Colonic mucosa (tissue), 4 donors: ENCODE measurements at regions not wholly inside any gene's neighbourhood (a gene's known extent, or its start where the extent isn't known, plus 50 kb on each side); places are given as distances from the start of the nearest gene placed in this dataset.

Source experiments
- DNase-seq: peaks from one replicate; pipeline ENCODE4 v3.0.0-alpha.2; 2020
- H3K27ac ChIP-seq: fragments of 200-600 bp; one replicate; pipeline ENCODE4 v1.8.0; 2021
- H3K27me3 ChIP-seq: fragments of 200-600 bp; one replicate; pipeline ENCODE4 v1.8.0; 2021
- H3K36me3 ChIP-seq: fragments of 200-600 bp; one replicate; pipeline ENCODE4 v1.8.0; 2021
- H3K4me1 ChIP-seq: fragments of 200-600 bp; one replicate; pipeline ENCODE4 v1.8.0; 2021; ENCODE audit warnings: mild to moderate bottlenecking
- H3K4me3 ChIP-seq: fragments of 200-600 bp; one replicate; pipeline ENCODE4 v1.8.0; 2021
- H3K9ac ChIP-seq, 2 donors: one replicate each; pipeline ENCODE4 v1.7.0; 2013; ENCODE audit warnings: control low read depth in 2 of 2, low read depth in 2 of 2, low read length in 2 of 2
- H3K9me3 ChIP-seq: fragments of 200-600 bp; one replicate; pipeline ENCODE4 v1.8.0; 2021
- intact Hi-C: fragments of 100-400 bp; cut with DNase I; formaldehyde crosslinking; loops from one replicate; pipeline ENCODE4 v1.14.1; 2022
- TF ChIP-seq, protein P1 (sequence below): fragments of 200-600 bp; IDR thresholded peaks from one replicate; pipeline ENCODE4 v1.8.0; 2022; ENCODE audit warnings: antibody characterized with exemption, mild to moderate bottlenecking
- donor health status: healthy.
- donor health status: DM: no; HTN: no; CAD: no.
- donor health status: DM: no; HTN: no; CAD: no.

DNA sequence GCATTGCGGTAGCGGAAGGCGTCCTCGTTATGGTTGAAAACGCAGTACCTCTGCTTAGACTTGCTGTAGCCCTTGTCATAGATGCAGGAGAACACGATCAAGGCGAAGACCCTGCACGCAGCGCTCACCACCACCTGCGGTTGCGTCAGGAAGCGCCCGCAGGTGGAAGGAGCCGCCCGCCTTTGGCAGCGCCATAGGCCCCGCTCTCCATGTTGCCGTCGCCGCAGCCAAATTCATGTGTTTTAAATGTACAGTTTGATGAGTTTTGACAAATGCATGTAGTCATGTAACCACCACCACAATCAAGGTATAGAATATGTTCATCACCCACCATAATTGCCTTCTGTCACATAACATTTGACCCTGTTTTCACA lies 84.9 kb upstream of the CEP78 start:
- Histone ChIP-seq H3K9me3 (no peaks in the 10 kb centered on the region), H3K9ac (no peak overlapping the region), H3K36me3 (no peaks in the 10 kb centered on the region), H3K4me1 (no peaks in the 10 kb centered on the region), H3K4me3 (no peak overlapping the region), H3K27me3 (no peaks in the 10 kb centered on the region), H3K27ac (no peak overlapping the region)
- intact Hi-C loops, result no loop called here
- no peak for DNase-seq
- TF ChIP-seq, protein P1, sequence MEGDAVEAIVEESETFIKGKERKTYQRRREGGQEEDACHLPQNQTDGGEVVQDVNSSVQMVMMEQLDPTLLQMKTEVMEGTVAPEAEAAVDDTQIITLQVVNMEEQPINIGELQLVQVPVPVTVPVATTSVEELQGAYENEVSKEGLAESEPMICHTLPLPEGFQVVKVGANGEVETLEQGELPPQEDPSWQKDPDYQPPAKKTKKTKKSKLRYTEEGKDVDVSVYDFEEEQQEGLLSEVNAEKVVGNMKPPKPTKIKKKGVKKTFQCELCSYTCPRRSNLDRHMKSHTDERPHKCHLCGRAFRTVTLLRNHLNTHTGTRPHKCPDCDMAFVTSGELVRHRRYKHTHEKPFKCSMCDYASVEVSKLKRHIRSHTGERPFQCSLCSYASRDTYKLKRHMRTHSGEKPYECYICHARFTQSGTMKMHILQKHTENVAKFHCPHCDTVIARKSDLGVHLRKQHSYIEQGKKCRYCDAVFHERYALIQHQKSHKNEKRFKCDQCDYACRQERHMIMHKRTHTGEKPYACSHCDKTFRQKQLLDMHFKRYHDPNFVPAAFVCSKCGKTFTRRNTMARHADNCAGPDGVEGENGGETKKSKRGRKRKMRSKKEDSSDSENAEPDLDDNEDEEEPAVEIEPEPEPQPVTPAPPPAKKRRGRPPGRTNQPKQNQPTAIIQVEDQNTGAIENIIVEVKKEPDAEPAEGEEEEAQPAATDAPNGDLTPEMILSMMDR, result no peak

DNA sequence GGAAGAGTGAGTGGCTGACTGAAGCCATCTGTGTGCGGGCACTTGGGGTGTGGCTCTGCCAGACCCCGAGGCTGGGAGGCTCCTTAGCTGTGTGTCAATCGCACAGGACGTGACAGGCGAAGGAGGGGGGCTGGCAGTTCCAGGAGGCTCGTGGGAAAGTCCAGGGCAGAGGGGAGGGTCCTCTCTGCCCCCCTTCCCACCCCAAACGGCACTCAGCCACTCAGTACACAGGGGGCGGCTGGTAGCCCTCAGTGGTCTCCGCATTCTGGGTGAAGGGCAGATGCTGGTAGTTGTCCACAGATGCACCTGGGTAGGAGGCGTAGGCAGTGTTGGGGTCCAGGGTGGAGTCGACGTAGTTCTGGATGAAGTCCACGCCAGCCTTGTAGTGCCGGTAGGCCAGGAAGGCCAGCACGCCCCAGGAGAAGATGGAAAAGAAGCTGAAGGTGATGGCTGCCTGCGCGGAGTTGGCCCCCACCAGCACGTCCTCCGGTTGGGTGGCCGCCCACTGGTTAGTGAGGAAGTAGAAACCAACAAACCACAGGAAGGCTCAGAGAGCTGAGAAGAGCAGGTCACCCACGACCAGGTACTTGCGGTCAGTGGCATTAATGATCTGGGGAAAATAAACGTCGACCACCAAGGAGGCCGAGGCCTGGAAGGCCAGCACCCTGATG lies 85.4 kb upstream of the CEP78 start:
- intact Hi-C loops, result no loop called here
- Histone ChIP-seq H3K36me3 (no peaks in the 10 kb centered on the region), H3K27me3 (no peaks in the 10 kb centered on the region), H3K27ac (no peak overlapping the region), H3K9ac (no peak overlapping the region), H3K4me1 (no peaks in the 10 kb centered on the region), H3K9me3 (no peaks in the 10 kb centered on the region), H3K4me3 (no peak overlapping the region)
- TF ChIP-seq, protein P1, result no peak
- DNase-seq, result no peak

DNA sequence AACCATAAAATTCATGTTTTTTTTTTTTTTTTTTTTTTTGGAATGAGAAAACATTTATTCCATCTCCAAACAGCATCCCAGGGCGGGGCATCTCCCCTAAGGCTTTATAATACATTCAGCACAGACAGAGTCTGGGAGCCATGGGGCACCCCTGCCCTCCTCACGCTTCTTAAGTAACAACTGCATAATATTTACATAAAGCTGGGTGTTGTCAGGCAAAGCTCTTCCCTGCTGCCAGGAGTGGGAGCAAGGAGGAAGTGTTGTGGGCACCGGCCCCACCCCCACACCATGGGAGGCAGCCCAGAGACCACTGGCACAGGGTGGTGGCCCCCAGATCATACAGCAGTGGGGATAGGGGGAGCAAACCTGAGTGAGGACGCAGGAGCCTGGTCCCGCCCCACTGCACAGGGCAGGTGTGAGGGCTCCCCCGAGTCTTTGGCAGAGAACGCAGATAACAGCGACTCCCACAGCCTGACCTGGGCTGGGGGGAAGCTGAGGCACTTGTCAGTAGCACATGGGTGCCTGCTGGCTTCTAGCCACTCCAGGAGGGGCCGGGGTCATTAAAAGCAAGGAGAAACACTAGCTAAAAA lies 86.1 kb upstream of the CEP78 start:
- intact Hi-C loops, result no loop called here
- TF ChIP-seq, protein P1, result no peak
- no peak overlapping the region for H3K4me3 ChIP-seq
- H3K9ac ChIP-seq, result no peak overlapping the region
- H3K27ac ChIP-seq, result no peak overlapping the region
- H3K4me1 ChIP-seq, result no peaks in the 10 kb centered on the region
- no peaks in the 10 kb centered on the region for H3K27me3 ChIP-seq
- DNase-seq, result no peak
- H3K36me3 ChIP-seq, result no peaks in the 10 kb centered on the region
- no peaks in the 10 kb centered on the region for H3K9me3 ChIP-seq

DNA sequence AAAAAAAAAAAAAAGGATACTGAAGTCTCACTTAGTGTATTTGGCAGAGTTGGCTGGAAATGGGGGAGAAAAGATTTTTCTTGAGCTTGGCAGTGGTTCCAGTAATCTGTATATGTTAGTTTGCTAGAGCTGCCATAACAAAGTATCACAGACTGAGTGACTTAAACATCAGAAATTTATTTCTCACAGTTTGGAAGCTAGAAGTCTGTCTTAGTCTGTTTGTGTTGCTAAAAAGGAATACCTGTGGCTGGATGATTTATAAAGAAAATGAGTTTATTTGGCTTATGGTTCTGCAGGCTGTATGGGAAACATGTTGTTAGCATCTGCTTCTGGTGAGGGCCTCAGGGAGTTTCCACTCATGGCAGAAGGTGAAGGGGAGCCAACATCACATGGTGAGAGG lies 89.6 kb upstream of the CEP78 start:
- H3K27ac ChIP-seq, result no peak overlapping the region
- no peaks in the 10 kb centered on the region for H3K27me3 ChIP-seq
- DNase-seq, result no peak
- no peaks in the 10 kb centered on the region for H3K9me3 ChIP-seq
- H3K9ac ChIP-seq, result no peak overlapping the region
- H3K36me3 ChIP-seq, result no peaks in the 10 kb centered on the region
- intact Hi-C loops, result no loop called here
- H3K4me3 ChIP-seq, result no peak overlapping the region
- TF ChIP-seq, protein P1, result no peak
- no peaks in the 10 kb centered on the region for H3K4me1 ChIP-seq

DNA sequence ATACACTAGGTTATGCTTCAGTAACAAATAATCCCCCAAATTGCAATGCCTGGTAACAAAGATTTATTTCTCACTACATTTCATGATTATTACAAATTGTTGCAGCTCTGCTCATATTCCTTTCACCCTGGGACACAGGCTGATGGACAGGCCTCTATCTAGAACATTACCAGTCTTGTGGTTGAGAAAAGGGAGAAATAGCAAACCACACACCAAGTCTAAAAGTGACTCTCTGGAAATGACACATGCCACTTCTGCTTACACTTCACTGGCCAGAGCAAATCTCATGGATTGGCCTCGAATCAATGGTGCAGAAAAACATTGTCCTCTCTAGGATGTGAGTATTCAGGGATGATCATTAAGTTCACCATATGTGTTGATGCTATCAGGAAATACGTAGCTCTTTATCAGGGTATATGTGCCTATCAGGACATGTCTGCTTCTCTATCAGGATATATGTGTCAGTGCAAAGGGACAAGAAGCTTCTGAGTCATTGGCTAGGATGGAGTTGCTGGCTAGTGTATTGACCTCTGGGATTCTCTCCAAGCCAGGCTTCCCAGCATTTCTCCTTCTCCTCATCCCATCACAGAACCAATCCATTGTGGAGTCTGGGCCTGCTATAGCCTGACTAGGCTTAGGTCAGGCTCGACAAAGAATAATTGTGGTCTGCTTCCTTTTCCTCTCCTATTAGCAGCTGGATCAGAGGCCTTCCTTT lies 91.1 kb upstream of the CEP78 start:
- no peak for DNase-seq
- Histone ChIP-seq H3K9me3 (no peaks in the 10 kb centered on the region), H3K9ac (no peak overlapping the region), H3K4me1 (no peaks in the 10 kb centered on the region), H3K27me3 (no peaks in the 10 kb centered on the region), H3K27ac (no peak overlapping the region), H3K4me3 (no peak overlapping the region), H3K36me3 (no peaks in the 10 kb centered on the region)
- TF ChIP-seq, protein P1, result no peak
- intact Hi-C loops, result no loop called here
